HCT116 (cell line): ENCODE measurements at regions not wholly inside any gene's neighbourhood (a gene's known extent, or its start where the extent isn't known, plus 50 kb on each side); places are given as distances from the start of the nearest gene placed in this dataset.

Experiments
- ATAC-seq: fragments of 200-7000 bp; cut with Tn5 transposase; 2 replicates; pipeline ENCODE4 v1.9.1; 2020; ENCODE audit warnings: mild to moderate bottlenecking, moderate library complexity
- BruUV-seq: library from RNA; stranded (reverse); fragments of 400-500 nt; replicated peaks from 2 replicates; lab custom pipeline; 2021; lab: Mats Ljungman, UMichigan
- CTCF ChIA-PET: fragments of 300-600 bp; sonication (Branson Sonifier 250); formaldehyde crosslinking; loops from one replicate; lab custom pipeline; 2021; ENCODE audit warnings: antibody characterized with exemption; lab: Charles Lee
- POLR2A ChIA-PET: fragments of 300-600, 350-600 bp; sonication (Branson Sonifier 250); formaldehyde crosslinking; loops from one replicate; lab custom pipeline; 2021; ENCODE audit warnings: antibody characterized with exemption; lab: Charles Lee
- RAD21 ChIA-PET, 2 experiments: fragments of 300-600 bp; sonication (Branson Sonifier 250); formaldehyde crosslinking; loops; one replicate each; lab custom pipeline; 2023; ENCODE audit warnings: low total read pairs in 2 of 2; ENCODE audit not compliant: uncharacterized antibody in 2 of 2, unreplicated experiment in 2 of 2, low non-redundant PET in 1 of 2; lab: Charles Lee
- DNase-seq: peaks from one replicate; pipeline ENCODE4 v3.0.0-alpha.2; 2010; ENCODE audit warnings: low read depth, low spot score
- H2AFZ ChIP-seq: fragments of 200-600 bp; shearing (Covaris generic), sonication (generic); 2 replicates; pipeline ENCODE4 v1.6.1; 2017; ENCODE audit warnings: low read depth, mixed run types, mixed read lengths, antibody characterized with exemption, low read length; ENCODE audit not compliant: poor library complexity, severe bottlenecking
- H3K27ac ChIP-seq: 2 replicates; pipeline ENCODE4 v1.5.1; 2012; ENCODE audit warnings: low read depth, low read length
- H3K27me3 ChIP-seq: fragments of 200-600 bp; sonication (generic); 2 replicates; pipeline ENCODE4 v1.6.1; 2016; ENCODE audit warnings: mixed run types, low read length, mixed read lengths; ENCODE audit not compliant: insufficient read depth
- H3K36me3 ChIP-seq, 2 experiments: fragments of 200-500 bp in 1 of 2; fragments of 200-600 bp in 1 of 2; sonication (Bioruptor generic) in 1 of 2; sonication (generic) in 1 of 2; 2 replicates each; pipeline versions ENCODE4 v1.5.1 to v1.6.1; 2014 to 2016; ENCODE audit warnings: low read length in 2 of 2, inconsistent platforms in 1 of 2, mixed read lengths in 1 of 2, mixed run types in 1 of 2; ENCODE audit not compliant: insufficient read depth in 2 of 2, control insufficient read depth in 1 of 2
- H3K4me1 ChIP-seq, 2 experiments: fragments of 200-600 bp in 1 of 2; sonication (generic) in 1 of 2; 2 replicates each; pipeline versions ENCODE4 v1.5.1 to v1.6.1; 2012 to 2017; ENCODE audit warnings: low read length in 2 of 2, inconsistent platforms in 1 of 2, mild to moderate bottlenecking in 1 of 2, mixed read lengths in 1 of 2, mixed run types in 1 of 2, moderate library complexity in 1 of 2; ENCODE audit not compliant: insufficient read depth in 2 of 2, control insufficient read depth in 1 of 2
- H3K4me2 ChIP-seq: fragments of 200-600 bp; sonication (generic); 2 replicates; pipeline ENCODE4 v1.6.1; 2017; ENCODE audit warnings: mixed run types, low read length, mixed read lengths
- H3K4me3 ChIP-seq, 2 experiments: fragments of 200-600 bp in 1 of 2; sonication (generic) in 1 of 2; replicated peaks in 1 of 2; 2 replicates each; pipeline ENCODE4 v1.5.1; 2011 to 2016; ENCODE audit warnings: low read length in 2 of 2, control low read depth in 1 of 2, low read depth in 1 of 2, mild to moderate bottlenecking in 1 of 2, mixed read lengths in 1 of 2, mixed run types in 1 of 2
- H3K79me2 ChIP-seq: fragments of 200-600 bp; sonication (generic); 2 replicates; pipeline ENCODE4 v1.6.1; 2017; ENCODE audit warnings: mild to moderate bottlenecking, mixed run types, low read length, moderate library complexity, mixed read lengths; ENCODE audit not compliant: insufficient read depth
- H3K9ac ChIP-seq: fragments of 200-600 bp; sonication (generic); 2 replicates; pipeline ENCODE4 v1.6.1; 2016; ENCODE audit warnings: low read length, mixed read lengths
- H3K9me2 ChIP-seq: fragments of 200-600 bp; sonication (generic), shearing (Covaris generic); 2 replicates; pipeline ENCODE4 v1.6.1; 2017; ENCODE audit warnings: mixed run types, mild to moderate bottlenecking, moderate library complexity; ENCODE audit not compliant: insufficient read depth
- H3K9me3 ChIP-seq, 2 experiments: fragments of 200-500 bp in 1 of 2; fragments of 200-600 bp in 1 of 2; sonication (Bioruptor generic) in 1 of 2; sonication (generic) in 1 of 2; 2 replicates each; pipeline ENCODE4 v1.6.1; 2014 to 2017; ENCODE audit warnings: low read length in 2 of 2, mixed read lengths in 2 of 2, inconsistent platforms in 1 of 2, low read depth in 1 of 2, mild to moderate bottlenecking in 1 of 2, mixed run types in 1 of 2, moderate library complexity in 1 of 2; ENCODE audit not compliant: control insufficient read depth in 1 of 2, insufficient read depth in 1 of 2
- H4K20me1 ChIP-seq: fragments of 200-600 bp; sonication (generic), shearing (Covaris generic); 2 replicates; pipeline ENCODE4 v1.6.1; 2017; ENCODE audit warnings: mixed run types, mild to moderate bottlenecking, moderate library complexity; ENCODE audit not compliant: insufficient read depth
- ATF3 ChIP-seq: IDR thresholded peaks from 2 replicates; pipeline ENCODE4 v1.6.1; 2012
- CBX3 ChIP-seq: IDR thresholded peaks from 2 replicates; pipeline ENCODE4 v1.6.1; 2012; ENCODE audit warnings: low read depth
- CEBPB ChIP-seq: IDR thresholded peaks from 2 replicates; pipeline ENCODE4 v1.6.1; 2012; ENCODE audit warnings: low read depth
- ELF1 ChIP-seq: IDR thresholded peaks from 2 replicates; pipeline ENCODE4 v1.6.1; 2012; ENCODE audit warnings: low read depth, borderline replicate concordance
- EZH2 ChIP-seq: fragments of 200-600 bp; sonication (generic); IDR thresholded peaks from 2 replicates; pipeline ENCODE4 v1.6.1; 2017; ENCODE audit warnings: antibody characterized with exemption, mixed run types
- EZH2phosphoT487 ChIP-seq: fragments of 200-600 bp; IDR thresholded peaks from 2 replicates; pipeline ENCODE4 v1.6.1; 2018; ENCODE audit warnings: antibody characterized with exemption, borderline replicate concordance
- FOSL1 ChIP-seq: IDR thresholded peaks from 2 replicates; pipeline ENCODE4 v1.6.1; 2012; ENCODE audit warnings: low read depth
- JUND ChIP-seq: IDR thresholded peaks from 2 replicates; pipeline ENCODE4 v1.6.1; 2012
- POLR2A ChIP-seq: IDR thresholded peaks from 2 replicates; pipeline ENCODE4 v1.7.0; 2011; ENCODE audit warnings: borderline replicate concordance; ENCODE audit not compliant: insufficient read depth, insufficient read length; ENCODE audit errors: extremely low read depth
- POLR2AphosphoS5 ChIP-seq: IDR thresholded peaks from 2 replicates; pipeline ENCODE4 v1.6.1; 2011; ENCODE audit warnings: mild to moderate bottlenecking, low read depth, low read length, moderate library complexity
- RAD21 ChIP-seq: IDR thresholded peaks from 2 replicates; pipeline ENCODE4 v1.6.1; 2012; ENCODE audit warnings: low read depth, mild to moderate bottlenecking
- REST ChIP-seq: IDR thresholded peaks from 2 replicates; pipeline ENCODE4 v1.6.1; 2012; ENCODE audit warnings: low read depth
- SIN3A ChIP-seq: IDR thresholded peaks from 2 replicates; pipeline ENCODE4 v1.6.1; 2012; ENCODE audit warnings: low read depth
- SP1 ChIP-seq: IDR thresholded peaks from 2 replicates; pipeline ENCODE4 v1.6.1; 2012; ENCODE audit warnings: low read depth
- TCF7L2 ChIP-seq: IDR thresholded peaks from 2 replicates; pipeline ENCODE4 v1.7.0; 2011; ENCODE audit warnings: borderline replicate concordance, inconsistent platforms; ENCODE audit not compliant: insufficient read depth, insufficient read length; ENCODE audit errors: extremely low read depth
- YY1 ChIP-seq: IDR thresholded peaks from 2 replicates; pipeline ENCODE4 v1.6.1; 2011; ENCODE audit warnings: low read length, low read depth, moderate library complexity, mild to moderate bottlenecking; ENCODE audit not compliant: insufficient replicate concordance; ENCODE audit errors: extremely low read depth
- ZFX ChIP-seq: fragments of 450-650 bp; IDR thresholded peaks from 2 replicates; pipeline ENCODE4 v1.6.1; 2017
- ZNF274 ChIP-seq: fragments of 200-500 bp; sonication (Bioruptor generic); IDR thresholded peaks from 2 replicates; pipeline ENCODE4 v1.6.1; 2014; ENCODE audit warnings: mild to moderate bottlenecking, low read depth, low read length, inconsistent platforms
- intact Hi-C: fragments of 100-400 bp; cut with micrococcal nuclease; formaldehyde crosslinking; loops from 2 replicates; pipeline ENCODE4 v1.10.0; 2022
- TF ChIP-seq, protein P1 (sequence below): IDR thresholded peaks from 2 replicates; pipeline ENCODE4 v1.6.1; 2012

DNA sequence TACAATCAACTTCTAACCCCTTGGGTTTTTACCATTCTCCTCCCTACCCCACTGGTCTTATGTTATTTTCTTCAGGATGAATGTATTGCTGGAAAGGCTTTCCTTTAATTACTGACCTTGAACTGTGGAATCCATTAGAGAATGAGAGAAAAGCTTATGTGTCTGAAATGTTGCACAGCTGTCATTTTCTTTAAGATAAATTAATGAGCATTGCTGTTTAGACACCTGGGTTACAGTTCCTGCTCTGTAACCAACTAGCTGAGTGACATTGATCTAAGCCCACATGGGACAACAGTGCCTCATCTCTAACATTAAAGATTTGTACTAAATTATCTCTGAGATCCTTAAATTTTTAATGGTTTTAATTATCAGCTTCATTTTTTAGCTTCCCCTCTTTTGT, 507.0 kb downstream of the TAF11L14 start:
- Histone ChIP-seq H3K9me3 (peaks cover 9 to 16% of the 10 kb centered on the region in 2 experiments; a peak in 3 of 4 replicates), H3K27ac (no peak overlapping the region), H3K9me2 (no peaks in the 10 kb centered on the region), H2AFZ (no peak overlapping the region), H3K4me2 (no peak overlapping the region), H3K4me1 (no peaks in the 10 kb centered on the region), H3K9ac (no peak overlapping the region), H4K20me1 (no peaks in the 10 kb centered on the region), H3K4me3 (no peak overlapping the region)
- intact Hi-C loops, result no loop called here
- BruUV-seq, result no TSS peak
- ChIA-PET POLR2A (no interaction called here), RAD21 (no interaction called here)
- TF ChIP-seq ATF3 (no peak), FOSL1 (no peak), RAD21 (no peak), POLR2A (no peak), CBX3 (no peak), SIN3A (no peak), EZH2phosphoT487 (no peak), ZNF274 (no peak), ZFX (no peak), SP1 (no peak), YY1 (no peak), JUND (no peak), REST (no peak), TCF7L2 (no peak), ELF1 (no peak), POLR2AphosphoS5 (no peak), EZH2 (no peak), CEBPB (no peak)
- TF ChIP-seq, protein P1, sequence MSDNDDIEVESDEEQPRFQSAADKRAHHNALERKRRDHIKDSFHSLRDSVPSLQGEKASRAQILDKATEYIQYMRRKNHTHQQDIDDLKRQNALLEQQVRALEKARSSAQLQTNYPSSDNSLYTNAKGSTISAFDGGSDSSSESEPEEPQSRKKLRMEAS, result no peak
- TF ChIP-seq, all 23 proteins: peak for 0
- ATAC-seq (no peak), DNase-seq (no peak)
- Histone ChIP-seq H3K79me2 (no peaks in the 10 kb centered on the region), H3K36me3 (no peaks in the 10 kb centered on the region), H3K27me3 (no peaks in the 10 kb centered on the region)
- CTCF ChIA-PET, result no interaction called here
